HL-60 (cell line): ENCODE measurements at regions not wholly inside any gene's neighbourhood (a gene's known extent, or its start where the extent isn't known, plus 50 kb on each side); places are given as distances from the start of the nearest gene placed in this dataset.

ENCODE experiments used
- DNase-seq, 2 experiments: peaks; one replicate each; pipeline ENCODE4 v3.0.0-alpha.2; 2010 to 2020; ENCODE audit warnings: low read depth in 1 of 2, low spot score in 1 of 2
- H3K27ac ChIP-seq: fragments of 250-450 bp; sonication (Bioruptor Pico); replicated peaks from 2 replicates; pipeline ENCODE4 v1.5.1; 2020; ENCODE audit warnings: mild to moderate bottlenecking, moderate library complexity
- H3K27me3 ChIP-seq: fragments of 250-450 bp; sonication (Bioruptor Pico); 2 replicates; pipeline ENCODE4 v1.5.1; 2021; ENCODE audit warnings: mild to moderate bottlenecking, moderate library complexity; ENCODE audit not compliant: insufficient read depth, poor library complexity, severe bottlenecking
- H3K4me3 ChIP-seq: replicated peaks from 2 replicates; pipeline ENCODE4 v1.5.1; 2011; ENCODE audit warnings: mild to moderate bottlenecking, control low read depth, low read length; ENCODE audit not compliant: insufficient read depth
- CTCF ChIP-seq: IDR thresholded peaks from one replicate; pipeline ENCODE4 v1.5.1; 2011; ENCODE audit warnings: low read length, control low read depth, inconsistent platforms; ENCODE audit not compliant: insufficient read depth
- GABPA ChIP-seq: IDR thresholded peaks from 2 replicates; pipeline ENCODE4 v1.6.1; 2012; ENCODE audit warnings: low read depth
- POLR2AphosphoS5 ChIP-seq: IDR thresholded peaks from 2 replicates; pipeline ENCODE4 v1.6.1; 2012; ENCODE audit warnings: low read depth
- SPI1 ChIP-seq: IDR thresholded peaks from 2 replicates; pipeline ENCODE4 v1.6.1; 2012; ENCODE audit warnings: low read depth, mild to moderate bottlenecking, borderline replicate concordance
- TF ChIP-seq, protein P1 (sequence below): IDR thresholded peaks from 2 replicates; pipeline ENCODE4 v1.6.1; 2012; ENCODE audit warnings: low read depth; ENCODE audit not compliant: insufficient replicate concordance

DNA sequence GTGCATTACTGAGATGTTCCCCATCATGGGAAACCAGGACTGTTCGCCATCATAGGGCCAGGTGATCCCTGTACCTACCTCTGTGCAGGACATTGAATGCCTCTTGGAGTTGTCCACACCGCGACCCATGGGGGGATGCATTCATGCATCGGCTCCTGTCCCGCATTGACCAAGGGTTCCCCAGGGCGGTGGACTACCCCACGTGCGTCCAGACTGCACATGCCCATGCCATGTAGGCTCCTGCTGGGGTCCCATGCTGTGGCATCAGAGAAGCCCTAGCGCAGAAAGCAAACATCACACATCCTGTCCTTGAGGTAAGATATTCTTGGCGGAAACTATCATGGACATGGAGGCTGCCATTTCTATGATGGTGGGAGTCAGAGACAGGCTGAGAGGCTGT, 121.6 kb upstream of the UNC5B start:
- DNase-seq: no peak
- no peak overlapping the region for H3K4me3 ChIP-seq
- H3K27me3 ChIP-seq: no peaks in the 10 kb centered on the region
- TF ChIP-seq SPI1: no peak
- TF ChIP-seq, protein P1, sequence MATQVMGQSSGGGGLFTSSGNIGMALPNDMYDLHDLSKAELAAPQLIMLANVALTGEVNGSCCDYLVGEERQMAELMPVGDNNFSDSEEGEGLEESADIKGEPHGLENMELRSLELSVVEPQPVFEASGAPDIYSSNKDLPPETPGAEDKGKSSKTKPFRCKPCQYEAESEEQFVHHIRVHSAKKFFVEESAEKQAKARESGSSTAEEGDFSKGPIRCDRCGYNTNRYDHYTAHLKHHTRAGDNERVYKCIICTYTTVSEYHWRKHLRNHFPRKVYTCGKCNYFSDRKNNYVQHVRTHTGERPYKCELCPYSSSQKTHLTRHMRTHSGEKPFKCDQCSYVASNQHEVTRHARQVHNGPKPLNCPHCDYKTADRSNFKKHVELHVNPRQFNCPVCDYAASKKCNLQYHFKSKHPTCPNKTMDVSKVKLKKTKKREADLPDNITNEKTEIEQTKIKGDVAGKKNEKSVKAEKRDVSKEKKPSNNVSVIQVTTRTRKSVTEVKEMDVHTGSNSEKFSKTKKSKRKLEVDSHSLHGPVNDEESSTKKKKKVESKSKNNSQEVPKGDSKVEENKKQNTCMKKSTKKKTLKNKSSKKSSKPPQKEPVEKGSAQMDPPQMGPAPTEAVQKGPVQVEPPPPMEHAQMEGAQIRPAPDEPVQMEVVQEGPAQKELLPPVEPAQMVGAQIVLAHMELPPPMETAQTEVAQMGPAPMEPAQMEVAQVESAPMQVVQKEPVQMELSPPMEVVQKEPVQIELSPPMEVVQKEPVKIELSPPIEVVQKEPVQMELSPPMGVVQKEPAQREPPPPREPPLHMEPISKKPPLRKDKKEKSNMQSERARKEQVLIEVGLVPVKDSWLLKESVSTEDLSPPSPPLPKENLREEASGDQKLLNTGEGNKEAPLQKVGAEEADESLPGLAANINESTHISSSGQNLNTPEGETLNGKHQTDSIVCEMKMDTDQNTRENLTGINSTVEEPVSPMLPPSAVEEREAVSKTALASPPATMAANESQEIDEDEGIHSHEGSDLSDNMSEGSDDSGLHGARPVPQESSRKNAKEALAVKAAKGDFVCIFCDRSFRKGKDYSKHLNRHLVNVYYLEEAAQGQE: no peak
- TF ChIP-seq POLR2AphosphoS5: no peak
- no peak for TF ChIP-seq GABPA
- no peak for TF ChIP-seq CTCF
- H3K27ac ChIP-seq: no peak overlapping the region

DNA sequence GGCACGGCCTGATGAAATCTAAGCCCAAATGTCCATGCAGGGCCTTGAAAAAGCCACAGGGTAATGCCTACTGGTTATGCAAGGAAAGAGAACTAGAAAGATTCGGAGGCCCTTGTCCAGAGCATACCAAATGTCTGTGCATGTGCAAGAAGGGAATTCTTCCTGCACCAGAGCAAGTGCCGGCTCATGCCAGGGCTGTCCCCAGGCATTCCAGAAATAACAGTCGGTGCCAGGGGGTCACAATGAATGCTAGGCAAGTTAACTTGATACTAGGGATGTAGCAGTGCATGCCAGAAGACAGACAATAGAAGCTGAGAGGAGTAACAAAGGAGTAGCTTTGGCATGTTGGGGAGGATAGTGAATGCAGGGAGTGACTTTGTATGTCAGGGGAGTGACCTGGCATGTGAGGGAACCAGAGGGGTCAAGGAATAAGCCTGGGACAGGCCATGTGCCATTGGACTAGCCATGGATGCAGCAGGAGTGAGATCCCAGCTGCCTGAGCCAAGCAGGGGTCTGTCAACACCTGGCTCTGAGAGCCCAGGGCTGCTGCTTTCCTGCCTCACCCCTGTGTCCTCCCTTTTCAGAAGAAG, 119.5 kb upstream of the UNC5B start:
- TF ChIP-seq, protein P1: no peak
- TF ChIP-seq CTCF (no peak), GABPA (no peak), SPI1 (no peak), POLR2AphosphoS5 (no peak)
- H3K4me3 ChIP-seq: no peak overlapping the region
- no peak overlapping the region for H3K27ac ChIP-seq
- peaks cover 4% of the 10 kb centered on the region for H3K27me3 ChIP-seq
- no peak for DNase-seq

DNA sequence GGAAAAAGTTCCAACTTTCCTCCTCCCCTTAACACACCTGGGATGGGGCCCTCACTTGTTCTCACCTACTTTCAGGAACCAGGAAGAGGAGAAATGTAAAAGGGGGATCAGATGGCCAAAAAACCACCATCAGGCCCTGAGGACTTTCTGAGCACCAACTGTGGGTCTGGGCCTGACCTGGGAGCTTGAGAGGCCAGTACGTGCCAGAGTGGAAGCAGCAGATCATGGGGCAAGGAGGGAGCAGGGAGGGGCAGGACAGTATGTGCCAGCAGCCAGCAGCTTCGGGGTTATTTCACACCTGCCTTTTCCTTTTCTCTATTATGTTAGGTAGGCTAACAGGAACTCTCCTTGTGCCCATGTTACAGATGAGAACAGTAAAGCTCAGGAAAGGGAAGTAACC, 118.8 kb upstream of the UNC5B start:
- no peak overlapping the region for H3K27ac ChIP-seq
- peaks cover 4% of the 10 kb centered on the region for H3K27me3 ChIP-seq
- no peak for DNase-seq
- no peak overlapping the region for H3K4me3 ChIP-seq
- no peak for TF ChIP-seq POLR2AphosphoS5
- no peak for TF ChIP-seq GABPA

GRCh38 chr10:71094712-71095390, 117.5 kb upstream of the UNC5B start:
- DNase-seq: no peak
- TF ChIP-seq GABPA: no peak
- TF ChIP-seq CTCF: no peak
- no peak for TF ChIP-seq POLR2AphosphoS5
- TF ChIP-seq SPI1: no peak
- TF ChIP-seq, protein P1: no peak
- Histone ChIP-seq H3K27me3 (peaks cover 4% of the 10 kb centered on the region), H3K4me3 (no peak overlapping the region), H3K27ac (no peak overlapping the region)
